NCI-H1694 treated with DMSO at 0.1 percent for 48 hours (cell line): ENCODE measurements at regions not wholly inside any gene's neighbourhood (a gene's known extent, or its start where the extent isn't known, plus 50 kb on each side); places are given as distances from the start of the nearest gene placed in this dataset.
"Not testable (repeated sequence)": the region's sequence is repeated elsewhere in the genome, so short reads cannot be mapped to it uniquely, and the experiment has no call there.

Experiments
- DNase-seq: peaks from one replicate; lab custom pipeline; 2025; lab: John Stamatoyannopoulos, UW

- no peak for DNase-seq
Measured at GRCh38 chr7:13198727-13199126, 511.3 kb downstream of the ARL4A start.

GRCh38 chr7:13201628-13202027, 514.2 kb downstream of the ARL4A start:
- no peak for DNase-seq

GRCh38 chr7:13217768-13218167, 530.3 kb downstream of the ARL4A start:
- no peak for DNase-seq

- no peak for DNase-seq
Measured at GRCh38 chr7:13225068-13225467, 537.6 kb downstream of the ARL4A start.

GRCh38 chr7:13226385-13226784, 539.0 kb downstream of the ARL4A start:
- no peak for DNase-seq

GRCh38 chr7:13231216-13231615, 543.8 kb downstream of the ARL4A start:
- DNase-seq, result no peak

- no peak for DNase-seq
Measured at GRCh38 chr7:13235436-13235835, 548.0 kb downstream of the ARL4A start.

GRCh38 chr7:13236026-13236425, 548.6 kb downstream of the ARL4A start:
- no peak for DNase-seq

GRCh38 chr7:13240349-13240748, 552.9 kb downstream of the ARL4A start:
- no peak for DNase-seq

GRCh38 chr7:13241416-13241815, 554.0 kb downstream of the ARL4A start:
- no peak for DNase-seq

GRCh38 chr7:13257661-13258060, 570.2 kb downstream of the ARL4A start:
- DNase-seq, result no peak

- DNase-seq, result no peak
Measured at GRCh38 chr7:13258386-13258785, 571.0 kb downstream of the ARL4A start.

- DNase-seq, result no peak
Measured at GRCh38 chr7:13259930-13260329, 572.5 kb downstream of the ARL4A start.

- DNase-seq, result peak; percentile 50
Measured at GRCh38 chr7:13262929-13263530, 575.6 kb downstream of the ARL4A start.

- DNase-seq, result no peak
Measured at GRCh38 chr7:13265271-13265670, 577.8 kb downstream of the ARL4A start.

GRCh38 chr7:13274205-13274604, 586.8 kb downstream of the ARL4A start:
- not testable (repeated sequence) for DNase-seq

- DNase-seq, result no peak
Measured at GRCh38 chr7:13276977-13277376, 589.5 kb downstream of the ARL4A start.

GRCh38 chr7:13278020-13278419, 590.6 kb downstream of the ARL4A start:
- DNase-seq, result no peak

- DNase-seq, result peak; percentile 62
Measured at GRCh38 chr7:13279854-13280435, 592.5 kb downstream of the ARL4A start.

GRCh38 chr7:13282377-13282980, 595.0 kb downstream of the ARL4A start:
- peak; percentile 59 for DNase-seq

GRCh38 chr7:13286916-13287315, 599.5 kb downstream of the ARL4A start:
- DNase-seq, result no peak

GRCh38 chr7:13288516-13288915, 601.1 kb downstream of the ARL4A start:
- no peak for DNase-seq

- DNase-seq, result no peak
Measured at GRCh38 chr7:13290975-13291374, 603.5 kb downstream of the ARL4A start.
